K562 (cell line): ENCODE measurements at regions not wholly inside any gene's neighbourhood (a gene's known extent, or its start where the extent isn't known, plus 50 kb on each side); places are given as distances from the start of the nearest gene placed in this dataset.

ENCODE experiments used
- ATAC-seq: fragments of 200-7000 bp; cut with Tn5 transposase; 3 replicates; pipeline ENCODE4 v1.9.1; 2020; ENCODE audit warnings: moderate library complexity
- BruUV-seq: library from RNA; stranded (reverse); fragments of 400-500 nt; replicated peaks from 2 replicates; lab custom pipeline; 2021; lab: Mats Ljungman, UMichigan
- CTCF ChIA-PET: fragments of 300-600 bp; formaldehyde crosslinking; extraction: SDS; loops from one replicate; lab custom pipeline; 2021; ENCODE audit warnings: low intra/inter-chr PET ratio; lab: Yijun Ruan, JAX
- POLR2A ChIA-PET: fragments of 300-600, 350-650 bp; sonication (Branson Sonifier 250); formaldehyde crosslinking; extraction: SDS; loops from one replicate; lab custom pipeline; 2021; ENCODE audit warnings: antibody characterized with exemption, inconsistent platforms; lab: Yijun Ruan, JAX
- DNase-seq, 4 experiments: peaks; one replicate each; pipeline versions ENCODE4 v3.0.0 to v3.0.0-alpha.2; 2011 to 2018; ENCODE audit warnings: low spot score in 3 of 4, mixed read lengths in 3 of 4; ENCODE audit errors: extremely low read depth in 1 of 4
- FAIRE-seq: peaks from 2 replicates; lab custom pipeline; 2011; peaks lifted over from hg19 to GRCh38; lab: Jason Lieb, UNC
- H2AFZ ChIP-seq: 2 replicates; pipeline ENCODE4 v1.6.0; 2011; ENCODE audit warnings: low read depth, low read length, control low read depth, inconsistent platforms
- H3K27ac ChIP-seq: fragments of 200-600 bp; 3 replicates; pipeline ENCODE4 v1.8.0; 2011; ENCODE audit warnings: low read depth, mild to moderate bottlenecking, control low read depth, inconsistent platforms, low read length, moderate library complexity, mixed read lengths; ENCODE audit errors: extremely low read depth
- H3K27me3 ChIP-seq, 2 experiments: fragments of 300-600 bp in 1 of 2; 2 replicates in 1 of 2; 3 replicates in 1 of 2; pipeline versions ENCODE4 v1.6.0 to v1.8.0; 2011; ENCODE audit warnings: inconsistent platforms in 2 of 2, low read length in 2 of 2, mild to moderate bottlenecking in 1 of 2, mixed read lengths in 1 of 2, moderate library complexity in 1 of 2; ENCODE audit not compliant: control insufficient read depth in 2 of 2, insufficient read depth in 2 of 2
- H3K36me3 ChIP-seq: fragments of 300-600 bp; 3 replicates; pipeline ENCODE4 v1.8.0; 2011; ENCODE audit warnings: mild to moderate bottlenecking, low read length, inconsistent platforms; ENCODE audit not compliant: control insufficient read depth, insufficient read depth
- H3K4me1 ChIP-seq, 2 experiments: fragments of 200-600 bp in 1 of 2; replicated peaks in 1 of 2; 2 replicates in 1 of 2; 3 replicates in 1 of 2; pipeline versions ENCODE4 v1.5.1 to v1.8.0; 2011; ENCODE audit warnings: inconsistent platforms in 2 of 2, low read length in 2 of 2, mild to moderate bottlenecking in 1 of 2, mixed read lengths in 1 of 2, moderate library complexity in 1 of 2; ENCODE audit not compliant: control insufficient read depth in 2 of 2, insufficient read depth in 2 of 2
- H3K4me2 ChIP-seq: 2 replicates; pipeline ENCODE4 v1.6.1; 2011; ENCODE audit warnings: low read length, control low read depth, inconsistent platforms, mixed read lengths; ENCODE audit not compliant: insufficient read depth
- H3K4me3 ChIP-seq: fragments of 200-600 bp; sonication (generic), shearing (Covaris generic); 2 replicates; pipeline ENCODE4 v1.5.1; 2016; ENCODE audit warnings: control low read depth, inconsistent platforms
- H3K79me2 ChIP-seq: fragments of 200-600 bp; 3 replicates; pipeline ENCODE4 v1.8.0; 2011; ENCODE audit warnings: low read length, inconsistent platforms; ENCODE audit not compliant: control insufficient read depth, insufficient read depth
- H3K9ac ChIP-seq, 2 experiments: 2 replicates each; pipeline versions ENCODE4 v1.6.0 to v1.6.1; 2011; ENCODE audit warnings: low read depth in 2 of 2, low read length in 2 of 2, control low read depth in 1 of 2, inconsistent platforms in 1 of 2, mild to moderate bottlenecking in 1 of 2, mixed read lengths in 1 of 2; ENCODE audit not compliant: insufficient read depth in 1 of 2
- H3K9me1 ChIP-seq: one replicate; pipeline ENCODE4 v1.6.0; 2011; ENCODE audit warnings: inconsistent platforms, mild to moderate bottlenecking, low read length, moderate library complexity; ENCODE audit not compliant: control insufficient read depth, insufficient read depth
- H3K9me3 ChIP-seq: replicated peaks from 2 replicates; pipeline ENCODE4 v1.5.1; 2011; ENCODE audit warnings: low read depth, low read length, inconsistent platforms; ENCODE audit not compliant: control insufficient read depth, insufficient read depth
- H4K20me1 ChIP-seq: replicated peaks from 2 replicates; pipeline ENCODE4 v1.6.1; 2011; ENCODE audit warnings: low read length, inconsistent platforms, mixed read lengths; ENCODE audit not compliant: control insufficient read depth, insufficient read depth
- CREBBP ChIP-seq: IDR thresholded peaks from one replicate; pipeline ENCODE4 v1.6.1; 2012; ENCODE audit warnings: low read depth, mild to moderate bottlenecking, control low read depth, inconsistent platforms, low read length
- CUX1 ChIP-seq: fragments of 200-800 bp; sonication (Bioruptor generic); IDR thresholded peaks from 2 replicates; pipeline ENCODE4 v1.6.1; 2016; ENCODE audit warnings: missing genetic modification characterization, missing compliant biosample characterization
- DPF2 ChIP-seq: fragments of 450-650 bp; IDR thresholded peaks from 2 replicates; pipeline ENCODE4 v1.6.1; 2016
- FOXJ2 ChIP-seq: fragments of 200-800 bp; sonication (Bioruptor generic); IDR thresholded peaks from 2 replicates; pipeline ENCODE4 v1.6.1; 2016; ENCODE audit warnings: missing genetic modification characterization, missing compliant biosample characterization
- HEY1 ChIP-seq: fragments of 250-450 bp; sonication (Bioruptor Pico); IDR thresholded peaks from 2 replicates; pipeline ENCODE4 v1.5.0; 2020; ENCODE audit warnings: mild to moderate bottlenecking, moderate library complexity, borderline replicate concordance
- JUN ChIP-seq, 2 experiments: sonication (generic) in 1 of 2; formaldehyde crosslinking in 1 of 2; IDR thresholded peaks; 2 replicates each; pipeline versions ENCODE4 v1.6.1 to v1.8.0; 2012 to 2022; ENCODE audit warnings: borderline replicate concordance in 2 of 2, mild to moderate bottlenecking in 2 of 2, improper control_type of control experiment in 1 of 2, low read depth in 1 of 2, low read length in 1 of 2, missing genetic modification reagents in 1 of 2
- LARP7 ChIP-seq: fragments of 450-650 bp; IDR thresholded peaks from 2 replicates; pipeline ENCODE4 v1.6.1; 2016
- NR2C1 ChIP-seq, 2 experiments: fragments of 450-650 bp; IDR thresholded peaks; 2 replicates each; pipeline ENCODE4 v1.6.1; 2017; ENCODE audit warnings: mild to moderate bottlenecking in 2 of 2, antibody characterized with exemption in 1 of 2, inconsistent platforms in 1 of 2, missing compliant biosample characterization in 1 of 2, missing genetic modification characterization in 1 of 2
- PHF20 ChIP-seq: fragments of 450-650 bp; IDR thresholded peaks from 2 replicates; pipeline ENCODE4 v1.6.1; 2018; ENCODE audit not compliant: partially characterized antibody
- RFX7 ChIP-seq: fragments of 250-450 bp; sonication (Bioruptor Pico); IDR thresholded peaks from 2 replicates; pipeline ENCODE4 v1.5.1; 2021; ENCODE audit warnings: mild to moderate bottlenecking
- THRAP3 ChIP-seq: fragments of 450-650 bp; IDR thresholded peaks from 2 replicates; pipeline ENCODE4 v1.6.1; 2016; ENCODE audit warnings: mild to moderate bottlenecking, inconsistent platforms, borderline replicate concordance
- ZNF224 ChIP-seq: sonication (generic); formaldehyde crosslinking; IDR thresholded peaks from 2 replicates; pipeline ENCODE4 v1.8.0; 2022; ENCODE audit warnings: mild to moderate bottlenecking, missing genetic modification reagents
- ZNF384 ChIP-seq: IDR thresholded peaks from 2 replicates; pipeline ENCODE4 v1.6.1; 2012; ENCODE audit warnings: low read depth, low read length, improper control_type of control experiment
- WGBS: fragments of 100-300 bp; shearing (Covaris generic); methylation state at CpG from one replicate; pipeline ENCODE4 v1.1.6; 2016; ENCODE audit warnings: low coverage, mixed read lengths; ENCODE audit not compliant: insufficient coverage; ENCODE audit errors: missing lambda C conversion rate; 5-methylcytosine and 5-hydroxymethylcytosine counted together
- in situ Hi-C: fragments of 300-500 bp; cut with MboI; formaldehyde crosslinking; loops from 4 replicates; pipeline ENCODE4 v1.15.0; 2018; ENCODE audit warnings: inconsistent platforms, mixed read lengths
- intact Hi-C: fragments of 100-400 bp; cut with micrococcal nuclease; formaldehyde crosslinking; loops from 2 replicates; pipeline ENCODE4 v1.14.2; 2022
- TF ChIP-seq, protein P1 (sequence below): sonication (generic); formaldehyde crosslinking; IDR thresholded peaks from 2 replicates; pipeline ENCODE4 v1.8.0; 2023; ENCODE audit warnings: mild to moderate bottlenecking, missing genetic modification reagents
- TF ChIP-seq, protein P2 (sequence below): fragments of 250-450 bp; sonication (Bioruptor Pico); IDR thresholded peaks from 2 replicates; pipeline ENCODE4 v1.4.0; 2020; ENCODE audit warnings: borderline replicate concordance

DNA sequence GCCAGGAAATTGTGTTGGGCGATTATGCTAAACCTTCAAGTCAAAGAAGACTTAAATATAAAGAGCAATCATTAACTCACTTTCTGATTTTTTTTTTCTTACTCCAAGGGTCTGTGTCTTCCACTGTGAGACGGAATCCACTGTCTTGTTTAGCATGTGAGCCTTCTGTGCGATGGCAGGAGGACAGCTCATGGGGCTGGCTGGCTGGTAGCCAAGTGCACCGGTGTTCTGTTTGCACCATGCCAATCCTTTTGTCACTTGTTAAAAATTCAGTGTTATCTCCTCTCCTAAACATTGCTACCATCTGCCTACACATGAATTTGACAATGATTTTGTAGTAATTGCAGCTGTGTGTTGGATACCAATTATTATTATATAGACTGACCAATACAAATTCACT is 1056.3 kb upstream of the IGFBP7 start:
- no peaks in the 10 kb centered on the region for H3K27me3 ChIP-seq
- no peaks in the 10 kb centered on the region for H3K36me3 ChIP-seq
- ATAC-seq (no peak), DNase-seq (no peak), FAIRE-seq (no peak)
- no peak overlapping the region for H2AFZ ChIP-seq
- H3K4me2 ChIP-seq: no peak overlapping the region
- H3K4me3 ChIP-seq: no peak overlapping the region
- BruUV-seq: no TSS peak
- H3K79me2 ChIP-seq: no peaks in the 10 kb centered on the region
- no peak overlapping the region for H3K9ac ChIP-seq
- no peaks in the 10 kb centered on the region for H3K4me1 ChIP-seq
- in situ Hi-C loops: no loop called here
- no peak overlapping the region for H3K27ac ChIP-seq
- no peaks in the 10 kb centered on the region for H3K9me3 ChIP-seq
- POLR2A ChIA-PET: no interaction called here
- H4K20me1 ChIP-seq: no peaks in the 10 kb centered on the region
- no peaks in the 10 kb centered on the region for H3K9me1 ChIP-seq
- 0% methylated on average over 4 of the region's 4 CpGs for WGBS
- CTCF ChIA-PET: no interaction called here
- intact Hi-C loops: no loop called here
- TF ChIP-seq, protein P1, sequence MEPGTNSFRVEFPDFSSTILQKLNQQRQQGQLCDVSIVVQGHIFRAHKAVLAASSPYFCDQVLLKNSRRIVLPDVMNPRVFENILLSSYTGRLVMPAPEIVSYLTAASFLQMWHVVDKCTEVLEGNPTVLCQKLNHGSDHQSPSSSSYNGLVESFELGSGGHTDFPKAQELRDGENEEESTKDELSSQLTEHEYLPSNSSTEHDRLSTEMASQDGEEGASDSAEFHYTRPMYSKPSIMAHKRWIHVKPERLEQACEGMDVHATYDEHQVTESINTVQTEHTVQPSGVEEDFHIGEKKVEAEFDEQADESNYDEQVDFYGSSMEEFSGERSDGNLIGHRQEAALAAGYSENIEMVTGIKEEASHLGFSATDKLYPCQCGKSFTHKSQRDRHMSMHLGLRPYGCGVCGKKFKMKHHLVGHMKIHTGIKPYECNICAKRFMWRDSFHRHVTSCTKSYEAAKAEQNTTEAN (CRISPR knock-in tag): no peak
- TF ChIP-seq CREBBP (no peak), JUN (IDR thresholded peaks at IDR 0.05; ENCODE audit: borderline replicate concordance, low read depth, low read length) (no peak), JUN (CRISPR knock-in tag; IDR thresholded peaks at IDR 0.05; ENCODE audit: borderline replicate concordance) (no peak), NR2C1 (IDR thresholded peaks at IDR 0.05) (no peak), NR2C1 (tag; IDR thresholded peaks at IDR 0.05) (no peak), HEY1 (CRISPR knock-in tag) (no peak), THRAP3 (no peak), ZNF224 (CRISPR knock-in tag) (no peak), RFX7 (CRISPR knock-in tag) (no peak), DPF2 (no peak), ZNF384 (no peak), PHF20 (no peak), CUX1 (CRISPR knock-in tag) (no peak), LARP7 (no peak), FOXJ2 (no peak)
- TF ChIP-seq, protein P2, sequence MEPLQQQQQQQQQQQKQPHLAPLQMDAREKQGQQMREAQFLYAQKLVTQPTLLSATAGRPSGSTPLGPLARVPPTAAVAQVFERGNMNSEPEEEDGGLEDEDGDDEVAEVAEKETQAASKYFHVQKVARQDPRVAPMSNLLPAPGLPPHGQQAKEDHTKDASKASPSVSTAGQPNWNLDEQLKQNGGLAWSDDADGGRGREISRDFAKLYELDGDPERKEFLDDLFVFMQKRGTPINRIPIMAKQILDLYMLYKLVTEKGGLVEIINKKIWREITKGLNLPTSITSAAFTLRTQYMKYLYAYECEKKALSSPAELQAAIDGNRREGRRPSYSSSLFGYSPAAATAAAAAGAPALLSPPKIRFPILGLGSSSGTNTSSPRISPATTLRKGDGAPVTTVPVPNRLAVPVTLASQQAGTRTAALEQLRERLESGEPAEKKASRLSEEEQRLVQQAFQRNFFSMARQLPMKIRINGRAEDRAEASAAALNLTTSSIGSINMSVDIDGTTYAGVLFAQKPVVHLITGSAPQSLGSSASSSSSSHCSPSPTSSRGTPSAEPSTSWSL (CRISPR knock-in tag): no peak
